GM18498 (cell line): ENCODE measurements at regions not wholly inside any gene's neighbourhood (a gene's known extent, or its start where the extent isn't known, plus 50 kb on each side); places are given as distances from the start of the nearest gene placed in this dataset.
"Not testable (repeated sequence)": the region's sequence is repeated elsewhere in the genome, so short reads cannot be mapped to it uniquely, and the experiment has no call there.

Experiments
- ATAC-seq: cut with Tn5 transposase; IDR thresholded peaks from one replicate; pipeline ENCODE4 v1.9.1; 2021; ENCODE audit warnings: mild to moderate bottlenecking, moderate library complexity; ENCODE audit not compliant: unreplicated experiment

DNA sequence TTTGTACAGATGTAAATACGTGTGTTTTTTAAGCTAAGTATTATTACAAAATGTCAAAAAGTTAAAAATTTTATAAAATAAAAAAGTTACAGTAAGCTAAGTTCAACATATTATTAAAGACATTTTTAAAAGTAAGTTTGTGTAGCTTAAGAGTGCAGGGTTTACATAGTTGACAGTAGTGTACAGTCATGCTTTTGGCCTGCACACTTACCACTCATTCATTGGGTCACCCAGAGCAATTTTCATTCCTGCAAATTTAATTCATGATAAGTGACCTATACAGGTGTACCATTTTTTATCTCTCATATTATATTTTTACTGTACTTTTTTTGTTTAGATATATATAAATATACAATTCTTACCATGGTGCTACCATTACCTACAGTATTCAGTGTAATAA lies 769.9 kb upstream of the SLITRK6 start:
- no peak for ATAC-seq

- ATAC-seq = no peak
Measured at GRCh38 chr13:86569974-86570373, 770.8 kb upstream of the SLITRK6 start.

- no peak for ATAC-seq
Measured at GRCh38 chr13:86572115-86572514, 772.9 kb upstream of the SLITRK6 start.

DNA sequence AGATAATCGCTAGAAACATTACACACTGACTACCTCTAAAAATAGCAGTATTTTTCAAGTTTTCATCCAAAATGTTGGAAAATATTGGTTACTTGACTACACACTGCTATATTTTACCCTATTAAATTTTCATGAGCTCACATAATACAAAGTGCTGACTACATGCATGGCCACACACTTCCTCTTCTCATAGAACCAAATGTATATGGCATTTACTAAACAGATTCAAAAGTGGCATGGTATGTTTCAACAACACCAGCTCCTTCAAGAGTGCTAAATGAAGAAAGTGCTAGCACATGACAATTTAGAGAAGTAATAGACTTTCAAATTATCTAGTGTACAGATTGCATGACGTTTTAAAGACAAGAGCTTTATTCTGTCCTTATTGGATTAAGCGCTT lies 780.4 kb upstream of the SLITRK6 start:
- no peak for ATAC-seq

GRCh38 chr13:86581706-86582105 lies 782.5 kb upstream of the SLITRK6 start:
- ATAC-seq = no peak

DNA sequence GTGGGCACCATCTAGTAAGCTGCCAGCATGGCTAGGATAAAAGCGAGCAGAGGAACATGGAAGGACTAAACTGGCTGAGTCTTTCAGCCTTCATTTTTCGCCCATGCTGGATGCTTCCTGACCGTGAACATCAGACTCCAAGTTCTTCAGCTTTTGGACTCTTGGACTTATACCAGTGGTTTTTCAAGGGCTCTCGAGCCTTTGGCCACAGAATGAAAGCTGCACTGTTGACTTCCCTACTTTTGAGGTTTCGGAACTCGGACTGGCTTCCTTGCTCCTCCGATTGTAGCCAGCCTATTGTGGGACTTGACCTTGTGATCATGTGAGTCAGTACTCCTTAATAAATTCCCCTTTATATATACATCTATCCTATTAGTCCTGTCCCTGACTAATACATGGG lies 785.1 kb upstream of the SLITRK6 start:
- no peak for ATAC-seq

DNA sequence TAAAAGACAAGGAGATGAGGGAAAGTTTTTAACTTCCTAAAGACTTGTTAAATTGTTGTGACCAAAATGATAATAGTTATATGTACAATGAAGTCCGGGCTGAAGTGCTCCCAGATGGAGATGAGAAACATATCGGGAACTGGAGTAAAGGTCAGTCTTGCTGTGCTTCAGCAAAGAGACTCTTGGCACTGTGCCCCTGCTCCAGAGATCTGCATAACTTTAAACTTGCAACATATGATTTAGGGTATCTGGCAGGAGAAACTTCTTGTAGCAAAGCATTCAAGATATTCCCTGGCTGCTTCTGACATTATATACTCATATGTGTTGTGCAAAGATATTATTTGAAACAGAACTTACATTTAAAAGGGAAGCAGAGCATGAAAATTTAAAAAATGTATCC lies 786.6 kb upstream of the SLITRK6 start:
- ATAC-seq = no peak

DNA sequence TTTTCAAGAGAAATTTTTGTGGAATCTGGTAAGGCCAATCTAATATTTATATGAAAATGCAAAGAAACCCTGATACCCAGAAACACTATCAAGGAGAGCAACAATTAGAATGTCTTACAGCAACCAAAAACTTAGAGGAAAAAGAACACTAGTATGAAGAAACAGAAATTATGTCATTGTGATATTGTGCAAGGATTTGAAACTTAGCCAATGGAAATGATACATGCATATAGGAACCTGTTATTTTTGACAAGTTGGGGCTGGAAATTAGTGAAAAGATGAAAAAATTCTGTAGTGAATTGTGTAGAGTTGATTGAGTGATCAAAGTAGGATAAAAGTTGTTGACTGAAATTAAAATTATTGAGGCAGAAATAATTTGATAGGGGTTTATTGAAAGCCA lies 792.6 kb upstream of the SLITRK6 start:
- ATAC-seq = no peak

DNA sequence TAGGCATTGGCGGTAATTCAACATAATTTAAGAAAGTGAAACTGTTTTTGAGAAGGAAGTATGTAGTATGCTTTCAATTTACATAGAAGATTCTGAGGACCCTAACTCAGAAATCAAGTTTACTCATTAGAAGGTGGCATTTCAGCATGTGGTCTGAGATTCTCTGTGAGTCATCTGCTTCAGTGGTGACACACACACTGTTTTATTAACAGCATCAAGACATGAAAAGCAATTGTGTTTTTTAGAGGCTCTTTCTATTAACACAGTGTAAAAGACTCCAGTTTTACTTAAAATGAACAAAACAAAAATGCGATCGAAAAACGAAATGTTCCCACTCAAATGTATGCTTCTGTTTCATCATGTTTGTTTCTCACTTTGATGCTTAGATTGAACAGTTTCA lies 802.1 kb upstream of the SLITRK6 start:
- ATAC-seq = no peak

DNA sequence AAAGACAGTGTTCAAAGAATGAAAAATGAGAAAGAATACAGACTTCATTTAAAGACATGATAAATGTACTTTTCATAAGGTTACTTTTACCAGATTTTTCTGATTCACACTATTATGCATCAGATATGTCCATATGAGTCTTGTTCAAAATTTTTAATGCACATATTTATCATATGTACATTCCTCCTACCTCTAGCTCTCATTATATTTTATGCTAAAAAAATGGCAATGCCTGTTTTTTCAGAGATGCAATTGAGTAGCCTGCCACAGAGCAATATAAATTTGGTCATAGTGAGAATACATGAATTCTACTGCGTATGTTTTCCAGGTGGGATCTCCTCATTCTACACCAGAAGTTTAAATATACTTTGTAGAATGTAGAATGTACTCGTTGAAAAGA lies 807.0 kb upstream of the SLITRK6 start:
- ATAC-seq = no peak

- ATAC-seq = no peak
Measured at GRCh38 chr13:86608701-86609100, 809.5 kb upstream of the SLITRK6 start.

DNA sequence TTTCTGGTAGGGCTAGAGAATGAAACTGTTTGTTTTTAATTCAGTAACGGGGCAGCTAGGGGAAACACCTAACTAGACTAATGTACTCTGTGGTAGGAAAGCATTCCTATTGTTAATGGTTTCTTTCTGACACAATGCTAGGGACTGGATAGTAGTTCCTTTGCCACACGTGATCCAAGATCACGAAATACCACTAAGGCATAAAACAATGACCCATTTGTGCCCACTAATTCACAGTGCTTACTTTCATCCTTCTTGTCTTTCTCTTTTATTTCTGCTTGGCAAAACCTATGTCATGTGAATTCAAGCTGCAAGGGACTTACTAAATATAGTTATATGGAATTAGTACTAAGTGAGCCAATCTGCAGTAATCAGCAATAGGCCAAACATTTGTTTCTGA lies 834.1 kb upstream of the SLITRK6 start:
- ATAC-seq = no peak

- ATAC-seq = not testable (repeated sequence)
Measured at GRCh38 chr13:86651171-86651570, 852.0 kb upstream of the SLITRK6 start.

DNA sequence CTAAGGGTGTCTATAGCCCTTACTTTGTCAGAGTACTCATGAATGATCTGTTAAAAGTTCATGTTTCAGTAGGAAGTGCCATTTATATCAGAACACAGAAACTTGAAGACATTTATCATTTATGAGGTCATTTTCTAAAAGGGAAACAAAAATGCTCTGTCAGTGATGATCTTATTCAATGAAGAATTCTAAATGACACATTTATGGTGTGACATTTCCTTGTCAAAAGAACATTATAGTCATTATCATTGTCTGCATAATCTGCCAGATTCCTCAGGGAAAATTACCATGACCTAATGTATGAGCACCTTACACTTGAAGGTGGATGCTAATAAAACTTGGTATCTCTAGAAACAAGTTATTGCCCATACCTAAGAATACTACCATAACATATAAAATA lies 853.8 kb upstream of the SLITRK6 start:
- no peak for ATAC-seq

DNA sequence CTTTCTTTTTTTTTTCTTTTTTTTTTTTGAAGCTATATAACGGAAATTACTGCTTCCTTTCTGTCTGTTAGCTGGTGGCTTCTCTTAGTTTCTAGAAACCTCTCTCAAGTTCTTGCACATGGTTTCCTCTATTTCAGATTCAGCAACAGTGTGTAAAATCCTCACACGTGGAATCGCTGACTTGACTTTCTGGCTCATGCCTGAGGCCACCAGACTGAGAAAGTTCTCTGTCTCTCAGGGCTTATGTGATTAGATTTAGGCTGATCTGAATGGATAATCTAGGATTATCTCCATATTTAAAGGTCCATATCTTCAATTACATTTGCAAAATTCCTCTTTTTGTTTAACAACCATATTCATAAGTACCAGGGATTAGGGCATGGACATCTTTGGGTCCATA lies 856.3 kb upstream of the SLITRK6 start:
- ATAC-seq = no peak

DNA sequence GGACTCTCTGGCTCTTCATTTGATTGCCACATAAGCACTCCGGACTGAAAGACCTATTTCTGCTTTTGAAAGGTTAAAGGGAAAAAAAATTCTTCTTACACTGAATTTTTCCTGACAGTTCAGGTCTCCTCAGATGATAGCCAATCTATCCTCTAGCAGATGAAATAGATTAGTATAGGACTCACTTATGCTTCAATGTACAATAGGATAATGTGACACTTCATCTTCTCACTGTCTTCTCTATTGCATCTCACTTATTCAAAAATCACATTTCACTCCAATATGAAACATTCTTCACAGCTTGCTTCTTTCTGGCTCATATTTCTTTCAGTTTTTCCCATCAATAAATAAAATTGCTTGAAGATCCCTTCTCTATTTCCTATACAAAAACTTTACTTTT lies 860.9 kb upstream of the SLITRK6 start:
- ATAC-seq = no peak

DNA sequence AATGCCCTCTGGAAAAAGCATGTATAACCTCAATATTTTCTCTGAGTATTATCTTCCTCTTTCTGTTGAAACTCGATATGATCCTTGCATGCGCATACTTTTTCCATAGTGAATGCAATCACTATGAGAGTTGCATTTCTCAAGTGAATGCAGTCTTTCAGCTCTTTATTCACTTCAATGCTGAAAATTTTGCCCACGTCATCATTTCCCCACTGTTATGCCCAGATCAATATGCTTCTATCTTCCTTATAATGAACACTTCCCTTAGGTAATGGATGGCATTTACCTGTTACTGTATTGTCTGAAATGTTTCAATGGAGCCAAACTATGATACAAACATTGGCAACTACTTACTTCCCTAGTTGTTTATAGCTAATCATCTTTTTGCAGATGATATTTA lies 866.6 kb upstream of the SLITRK6 start:
- no peak for ATAC-seq

GRCh38 chr13:86673931-86674431 lies 874.8 kb upstream of the SLITRK6 start:
- no peak for ATAC-seq

- no peak for ATAC-seq
Measured at GRCh38 chr13:86681223-86681622, 882.0 kb upstream of the SLITRK6 start.

- ATAC-seq = no peak
Measured at GRCh38 chr13:86684402-86684801, 885.2 kb upstream of the SLITRK6 start.

DNA sequence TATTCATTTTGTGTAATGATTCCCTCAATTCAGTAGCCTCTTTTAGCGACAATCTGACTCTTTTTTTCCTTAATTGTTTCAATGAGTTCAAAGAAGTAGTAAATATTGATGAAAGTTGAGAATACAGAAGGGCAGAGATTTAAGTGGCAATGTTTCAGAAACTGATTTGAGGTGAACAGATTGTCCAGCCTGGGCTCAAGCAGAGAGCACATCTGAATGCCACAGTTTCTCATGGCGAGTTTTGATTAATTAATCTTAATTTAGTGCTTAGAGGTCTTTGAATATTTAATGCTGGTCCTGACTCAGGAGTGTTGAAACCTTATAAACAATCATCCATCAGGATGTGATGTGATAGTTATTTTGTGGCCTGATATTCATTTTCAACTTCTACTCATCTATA lies 890.7 kb upstream of the SLITRK6 start:
- ATAC-seq = no peak

DNA sequence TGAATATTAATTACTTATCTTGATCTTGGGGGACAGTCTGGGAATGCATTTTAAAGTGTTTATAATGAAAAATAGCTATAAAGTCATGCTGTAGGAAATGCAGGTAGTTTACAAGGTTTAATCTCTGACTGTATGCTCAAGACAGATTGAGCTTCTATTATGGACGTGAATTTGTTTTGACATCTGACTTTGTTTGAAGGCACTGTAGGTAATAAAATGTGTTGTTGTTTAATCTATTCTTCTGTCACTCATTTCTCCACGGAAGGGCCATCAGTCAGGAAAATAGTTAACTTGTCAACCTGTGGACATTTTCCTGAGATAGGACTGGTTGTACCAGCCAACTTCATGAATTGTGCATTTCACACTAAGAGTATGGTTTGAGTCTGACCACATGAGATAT lies 893.1 kb upstream of the SLITRK6 start:
- ATAC-seq = no peak

- no peak for ATAC-seq
Measured at GRCh38 chr13:86710013-86710412, 910.8 kb upstream of the SLITRK6 start.

DNA sequence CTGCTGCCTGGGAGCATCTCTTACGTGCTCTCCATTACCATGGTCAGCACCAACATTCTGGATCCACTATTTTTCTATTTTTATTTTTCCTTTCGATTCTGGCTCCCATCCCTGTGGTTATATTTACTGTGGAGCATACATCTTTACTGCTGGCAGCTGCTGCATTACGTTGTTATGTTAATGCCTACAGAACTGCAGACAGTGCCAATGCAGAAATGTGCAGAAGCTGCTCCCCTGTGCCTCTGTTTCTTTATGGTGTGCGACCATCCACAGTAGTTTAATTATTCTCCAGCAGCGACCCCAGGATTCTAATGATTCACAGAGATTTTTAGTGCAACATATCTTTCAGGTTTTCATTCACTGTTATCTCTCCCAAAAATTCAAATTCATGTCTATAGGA lies 911.7 kb upstream of the SLITRK6 start:
- ATAC-seq = no peak
